Caco-2 (cell line): ENCODE measurements at regions not wholly inside any gene's neighbourhood (a gene's known extent, or its start where the extent isn't known, plus 50 kb on each side); places are given as distances from the start of the nearest gene placed in this dataset.

Experiments
- BruUV-seq: library from RNA; stranded (reverse); fragments of 400-500 nt; replicated peaks from 2 replicates; lab custom pipeline; 2021; lab: Mats Ljungman, UMichigan
- CTCF ChIA-PET: fragments of 300-600 bp; sonication (Branson Sonifier 250); formaldehyde crosslinking; loops from one replicate; lab custom pipeline; 2022; ENCODE audit warnings: antibody characterized with exemption; lab: Charles Lee
- POLR2A ChIA-PET: fragments of 300-600 bp; sonication (Branson Sonifier 250); formaldehyde crosslinking; loops from one replicate; lab custom pipeline; 2022; ENCODE audit warnings: antibody characterized with exemption; lab: Charles Lee
- DNase-seq, 2 experiments: peaks; one replicate each; pipeline versions ENCODE4 v3.0.0 to v3.0.0-alpha.2; 2020 to 2022
- H3K27me3 ChIP-seq: replicated peaks from 2 replicates; pipeline ENCODE4 v1.6.0; 2011; ENCODE audit warnings: low read length; ENCODE audit not compliant: control insufficient read depth, insufficient read depth
- H3K36me3 ChIP-seq: 2 replicates; pipeline ENCODE4 v1.5.1; 2011; ENCODE audit warnings: low read length; ENCODE audit not compliant: control insufficient read depth, insufficient read depth
- H3K4me1 ChIP-seq: fragments of 250-450 bp; sonication (Bioruptor Pico); 2 replicates; pipeline ENCODE4 v1.5.1; 2020; ENCODE audit warnings: mild to moderate bottlenecking
- H3K4me3 ChIP-seq: 2 replicates; pipeline ENCODE4 v1.5.1; 2011; ENCODE audit warnings: low read depth, mild to moderate bottlenecking, control low read depth, low read length
- H3K9me3 ChIP-seq: fragments of 250-450 bp; sonication (Bioruptor Pico); 2 replicates; pipeline ENCODE4 v1.5.1; 2020; ENCODE audit warnings: mild to moderate bottlenecking, moderate library complexity
- H3K27ac Mint-ChIP-seq: one replicate; pipeline ENCODE4 v1.8.0; 2022; ENCODE audit warnings: mixed read lengths; ENCODE audit not compliant: unreplicated experiment
- H3K27me3 Mint-ChIP-seq: one replicate; pipeline ENCODE4 v1.8.0; 2022; ENCODE audit warnings: mixed read lengths; ENCODE audit not compliant: insufficient read depth, unreplicated experiment
- H3K36me3 Mint-ChIP-seq: one replicate; pipeline ENCODE4 v1.8.0; 2022; ENCODE audit warnings: mild to moderate bottlenecking, mixed read lengths; ENCODE audit not compliant: insufficient read depth, unreplicated experiment
- H3K4me1 Mint-ChIP-seq: one replicate; pipeline ENCODE4 v1.8.0; 2022; ENCODE audit warnings: low read depth, mixed read lengths; ENCODE audit not compliant: unreplicated experiment
- H3K4me3 Mint-ChIP-seq: one replicate; pipeline ENCODE4 v1.8.0; 2022; ENCODE audit warnings: mild to moderate bottlenecking, moderate library complexity, mixed read lengths; ENCODE audit not compliant: unreplicated experiment
- H3K9me3 Mint-ChIP-seq: one replicate; pipeline ENCODE4 v1.8.0; 2022; ENCODE audit warnings: mixed read lengths; ENCODE audit not compliant: unreplicated experiment
- CTCF ChIP-seq, 2 experiments: fragments of 200-600 bp in 1 of 2; IDR thresholded peaks; 1 replicate in 1 of 2; 2 replicates in 1 of 2; pipeline versions ENCODE4 v1.5.1 to v1.8.0; 2011 to 2022; ENCODE audit warnings: antibody characterized with exemption in 1 of 2, control low read depth in 1 of 2, inconsistent platforms in 1 of 2, low read depth in 1 of 2, low read length in 1 of 2, mild to moderate bottlenecking in 1 of 2, moderate library complexity in 1 of 2; ENCODE audit not compliant: insufficient read depth in 1 of 2, severe bottlenecking in 1 of 2, unreplicated experiment in 1 of 2
- intact Hi-C: fragments of 100-400 bp; cut with micrococcal nuclease; formaldehyde crosslinking; loops from one replicate; pipeline ENCODE4 v1.10.0; 2022; ENCODE audit not compliant: unreplicated experiment

DNA sequence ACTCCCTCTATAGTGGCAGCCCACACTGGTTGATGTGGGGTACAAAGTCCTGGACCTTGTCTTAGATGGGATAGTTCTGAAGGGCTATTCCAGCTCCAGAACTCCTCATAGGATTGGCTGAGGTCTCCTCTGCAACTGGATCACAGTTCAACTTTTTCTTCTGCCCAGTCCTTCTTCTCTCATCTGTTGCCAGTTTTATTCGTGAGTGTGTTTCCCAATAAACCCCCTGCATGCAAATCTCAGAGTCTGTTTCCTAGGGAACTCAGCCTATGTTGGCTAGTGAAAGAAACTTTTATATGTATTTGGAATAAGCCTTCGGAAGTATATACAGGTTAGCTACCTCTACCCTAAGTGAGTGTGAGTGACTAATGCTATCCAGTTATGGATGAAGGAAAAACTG is 823.4 kb downstream of the SLC4A3 start:
- H3K4me1 ChIP-seq, result no peaks in the 10 kb centered on the region
- H3K9me3 ChIP-seq, result no peaks in the 10 kb centered on the region
- H3K27me3 ChIP-seq, result no peaks in the 10 kb centered on the region
- peaks cover 10% of the 10 kb centered on the region for H3K9me3 Mint-ChIP-seq
- no peaks in the 10 kb centered on the region for H3K4me1 Mint-ChIP-seq
- no peak for TF ChIP-seq CTCF (IDR thresholded peaks at IDR 0.05; ENCODE audit: insufficient read depth in 1 of 2, low read depth in 1 of 2, low read length in 1 of 2, severe bottlenecking in 1 of 2, unreplicated experiment in 1 of 2)
- no peak for DNase-seq
- BruUV-seq, result no TSS peak
- no peaks in the 10 kb centered on the region for H3K36me3 Mint-ChIP-seq
- ChIA-PET POLR2A (no interaction called here), CTCF (no interaction called here)
- intact Hi-C loops, result no loop called here
- H3K4me3 Mint-ChIP-seq, result no peak overlapping the region
- no peak overlapping the region for H3K27ac Mint-ChIP-seq
- H3K36me3 ChIP-seq, result no peaks in the 10 kb centered on the region
- no peak overlapping the region for H3K4me3 ChIP-seq
- peaks cover 17% of the 10 kb centered on the region for H3K27me3 Mint-ChIP-seq

- H3K4me3 Mint-ChIP-seq, result no peak overlapping the region
- no peaks in the 10 kb centered on the region for H3K9me3 ChIP-seq
- CTCF ChIA-PET, result no interaction called here
- no TSS peak for BruUV-seq
- H3K27me3 Mint-ChIP-seq, result peaks cover 17% of the 10 kb centered on the region
- POLR2A ChIA-PET, result no interaction called here
- H3K4me1 ChIP-seq, result no peaks in the 10 kb centered on the region
- no peaks in the 10 kb centered on the region for H3K36me3 ChIP-seq
- H3K4me3 ChIP-seq, result no peak overlapping the region
- H3K9me3 Mint-ChIP-seq, result peaks cover 7% of the 10 kb centered on the region
- no peak for TF ChIP-seq CTCF (IDR thresholded peaks at IDR 0.05; ENCODE audit: insufficient read depth in 1 of 2, low read depth in 1 of 2, low read length in 1 of 2, severe bottlenecking in 1 of 2, unreplicated experiment in 1 of 2)
- H3K27ac Mint-ChIP-seq, result no peak overlapping the region
- no peaks in the 10 kb centered on the region for H3K36me3 Mint-ChIP-seq
- no peaks in the 10 kb centered on the region for H3K4me1 Mint-ChIP-seq
- no peak for DNase-seq
- intact Hi-C loops, result no loop called here
- no peaks in the 10 kb centered on the region for H3K27me3 ChIP-seq
These were observed 824.0 kb downstream of the SLC4A3 start for GRCh38 chr2:220451438-220451837.

- Mint-ChIP-seq H3K36me3 (no peaks in the 10 kb centered on the region), H3K27me3 (peaks cover 14% of the 10 kb centered on the region), H3K4me3 (no peak overlapping the region), H3K9me3 (no peaks in the 10 kb centered on the region), H3K27ac (no peak overlapping the region), H3K4me1 (no peaks in the 10 kb centered on the region)
- DNase-seq, result no peak
- no peak overlapping the region for H3K4me3 ChIP-seq
- CTCF ChIA-PET, result no interaction called here
- H3K4me1 ChIP-seq, result no peaks in the 10 kb centered on the region
- no peaks in the 10 kb centered on the region for H3K36me3 ChIP-seq
- no peaks in the 10 kb centered on the region for H3K9me3 ChIP-seq
- no peak for TF ChIP-seq CTCF (IDR thresholded peaks at IDR 0.05; ENCODE audit: insufficient read depth in 1 of 2, low read depth in 1 of 2, low read length in 1 of 2, severe bottlenecking in 1 of 2, unreplicated experiment in 1 of 2)
- BruUV-seq, result no TSS peak
- intact Hi-C loops, result no loop called here
- POLR2A ChIA-PET, result interaction anchor here (0.7 kb wide), 1 partner anchor 21 kb away, joined by 16 read pairs; no protein-coding TSS in a partner anchor
- H3K27me3 ChIP-seq, result no peaks in the 10 kb centered on the region
These were observed 825.1 kb downstream of the SLC4A3 start for GRCh38 chr2:220452561-220452960.
